ENCODE measurements at regions not wholly inside any gene's neighbourhood (a gene's known extent, or its start where the extent isn't known, plus 50 kb on each side); places are given as distances from the start of the nearest gene placed in this dataset.

DNA sequence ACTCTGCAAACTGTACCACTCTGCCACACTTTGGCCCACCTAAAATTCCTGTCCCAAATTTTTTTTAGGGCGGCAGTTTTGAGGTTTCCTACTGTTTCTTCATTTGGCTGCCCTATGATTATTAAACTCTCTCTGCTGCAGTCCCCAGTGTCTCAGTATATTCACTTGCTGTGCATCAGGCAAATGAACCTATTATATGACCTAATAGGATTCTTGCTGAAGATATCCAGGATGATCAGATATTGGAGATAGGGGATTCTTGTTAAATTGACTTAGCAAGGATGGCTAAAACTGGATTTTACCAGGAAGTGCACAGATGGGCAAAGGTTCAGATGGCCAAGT, 410.8 kb upstream of the DDI1 start:
- no peak for DNase-seq (ENCODE audit: low spot score)
- Mint-ChIP-seq H3K27me3 (ENCODE audit: low read depth) (peaks cover 3% of the 10 kb centered on the region; the same call in 1 of the 2 replicates), H3K4me1 (peaks cover 23% of the 10 kb centered on the region), H3K4me3 (no peak overlapping the region), H3K36me3 (peaks cover 4% of the 10 kb centered on the region), H3K9me3 (peaks cover 8% of the 10 kb centered on the region), H3K27ac (peak overlapping the region; percentile 39; the same call in 1 of the 2 replicates)
- TF ChIP-seq E2F5 (CRISPR knock-in tag; IDR thresholded peaks at IDR 0.05): no peak
- no peak for TF ChIP-seq CREB1 (CRISPR knock-in tag; IDR thresholded peaks at IDR 0.05)
- no peak for TF ChIP-seq ZNF671 (CRISPR knock-in tag; IDR thresholded peaks at IDR 0.05)
- no peak for TF ChIP-seq ZNF263 (CRISPR knock-in tag; IDR thresholded peaks at IDR 0.05; ENCODE audit: low read depth)
- TF ChIP-seq, protein P1, sequence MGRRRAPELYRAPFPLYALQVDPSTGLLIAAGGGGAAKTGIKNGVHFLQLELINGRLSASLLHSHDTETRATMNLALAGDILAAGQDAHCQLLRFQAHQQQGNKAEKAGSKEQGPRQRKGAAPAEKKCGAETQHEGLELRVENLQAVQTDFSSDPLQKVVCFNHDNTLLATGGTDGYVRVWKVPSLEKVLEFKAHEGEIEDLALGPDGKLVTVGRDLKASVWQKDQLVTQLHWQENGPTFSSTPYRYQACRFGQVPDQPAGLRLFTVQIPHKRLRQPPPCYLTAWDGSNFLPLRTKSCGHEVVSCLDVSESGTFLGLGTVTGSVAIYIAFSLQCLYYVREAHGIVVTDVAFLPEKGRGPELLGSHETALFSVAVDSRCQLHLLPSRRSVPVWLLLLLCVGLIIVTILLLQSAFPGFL (CRISPR knock-in tag; IDR thresholded peaks at IDR 0.05; ENCODE audit: borderline replicate concordance): no peak
- no peak for TF ChIP-seq TEAD4 (CRISPR knock-in tag; IDR thresholded peaks at IDR 0.05)
- no peak for TF ChIP-seq PRDM15 (CRISPR knock-in tag; IDR thresholded peaks at IDR 0.05)
- TF ChIP-seq ZNF396 (CRISPR knock-in tag; IDR thresholded peaks at IDR 0.05; ENCODE audit: borderline replicate concordance): no peak
- no peak for ATAC-seq
- CTCF ChIA-PET: no interaction called here
- POLR2A ChIA-PET: no interaction called here

- ChIA-PET POLR2A (no interaction called here), CTCF (no interaction called here)
- Mint-ChIP-seq H3K9me3 (peaks cover 11% of the 10 kb centered on the region), H3K27ac (no peak overlapping the region), H3K27me3 (ENCODE audit: low read depth) (peaks cover 3% of the 10 kb centered on the region; the same call in 1 of the 2 replicates), H3K4me1 (peaks cover 31% of the 10 kb centered on the region), H3K36me3 (peaks cover 6% of the 10 kb centered on the region), H3K4me3 (no peak overlapping the region)
- ATAC-seq (no peak), DNase-seq (ENCODE audit: low spot score) (no peak)
- TF ChIP-seq NR1H2 (CRISPR knock-in tag; IDR thresholded peaks at IDR 0.05) (no peak), STAT6 (CRISPR knock-in tag; conservative IDR thresholded peaks at IDR 0.05; ENCODE audit: low read depth) (no peak), ZNF396 (CRISPR knock-in tag; IDR thresholded peaks at IDR 0.05; ENCODE audit: borderline replicate concordance) (no peak), GABPB1 (CRISPR knock-in tag; IDR thresholded peaks at IDR 0.05) (no peak), GRHL2 (CRISPR knock-in tag; IDR thresholded peaks at IDR 0.05; ENCODE audit: insufficient replicate concordance, severe bottlenecking) (no peak), PRDM15 (CRISPR knock-in tag; IDR thresholded peaks at IDR 0.05) (no peak), PRRX2 (CRISPR knock-in tag; IDR thresholded peaks at IDR 0.05) (no peak), ELF4 (CRISPR knock-in tag; IDR thresholded peaks at IDR 0.05; ENCODE audit: low read depth) (no peak), ETV6 (CRISPR knock-in tag; IDR thresholded peaks at IDR 0.05) (no peak), ESRRA (CRISPR knock-in tag; IDR thresholded peaks at IDR 0.05; ENCODE audit: borderline replicate concordance) (no peak), CREM (CRISPR knock-in tag; IDR thresholded peaks at IDR 0.05) (no peak), MAX (CRISPR knock-in tag; IDR thresholded peaks at IDR 0.05) (no peak), TCF7 (CRISPR knock-in tag; IDR thresholded peaks at IDR 0.05; ENCODE audit: low read depth) (no peak), ZNF232 (CRISPR knock-in tag; IDR thresholded peaks at IDR 0.05) (no peak)
- TF ChIP-seq, protein P2, sequence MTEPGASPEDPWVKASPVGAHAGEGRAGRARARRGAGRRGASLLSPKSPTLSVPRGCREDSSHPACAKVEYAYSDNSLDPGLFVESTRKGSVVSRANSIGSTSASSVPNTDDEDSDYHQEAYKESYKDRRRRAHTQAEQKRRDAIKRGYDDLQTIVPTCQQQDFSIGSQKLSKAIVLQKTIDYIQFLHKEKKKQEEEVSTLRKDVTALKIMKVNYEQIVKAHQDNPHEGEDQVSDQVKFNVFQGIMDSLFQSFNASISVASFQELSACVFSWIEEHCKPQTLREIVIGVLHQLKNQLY (CRISPR knock-in tag; IDR thresholded peaks at IDR 0.05): no peak
- TF ChIP-seq, protein P3, sequence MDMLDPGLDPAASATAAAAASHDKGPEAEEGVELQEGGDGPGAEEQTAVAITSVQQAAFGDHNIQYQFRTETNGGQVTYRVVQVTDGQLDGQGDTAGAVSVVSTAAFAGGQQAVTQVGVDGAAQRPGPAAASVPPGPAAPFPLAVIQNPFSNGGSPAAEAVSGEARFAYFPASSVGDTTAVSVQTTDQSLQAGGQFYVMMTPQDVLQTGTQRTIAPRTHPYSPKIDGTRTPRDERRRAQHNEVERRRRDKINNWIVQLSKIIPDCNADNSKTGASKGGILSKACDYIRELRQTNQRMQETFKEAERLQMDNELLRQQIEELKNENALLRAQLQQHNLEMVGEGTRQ (CRISPR knock-in tag; IDR thresholded peaks at IDR 0.05): no peak
These were observed 408.3 kb upstream of the DDI1 start for GRCh38 chr11:103628121-103628520.
